GM21825 (cell line): ENCODE measurements at regions not wholly inside any gene's neighbourhood (a gene's known extent, or its start where the extent isn't known, plus 50 kb on each side); places are given as distances from the start of the nearest gene placed in this dataset.
"Not testable (repeated sequence)": the region's sequence is repeated elsewhere in the genome, so short reads cannot be mapped to it uniquely, and the experiment has no call there.

Experiments
- ATAC-seq: cut with Tn5 transposase; IDR thresholded peaks from one replicate; pipeline ENCODE4 v1.9.1; 2021; ENCODE audit warnings: mild to moderate bottlenecking, moderate library complexity; ENCODE audit not compliant: unreplicated experiment

DNA sequence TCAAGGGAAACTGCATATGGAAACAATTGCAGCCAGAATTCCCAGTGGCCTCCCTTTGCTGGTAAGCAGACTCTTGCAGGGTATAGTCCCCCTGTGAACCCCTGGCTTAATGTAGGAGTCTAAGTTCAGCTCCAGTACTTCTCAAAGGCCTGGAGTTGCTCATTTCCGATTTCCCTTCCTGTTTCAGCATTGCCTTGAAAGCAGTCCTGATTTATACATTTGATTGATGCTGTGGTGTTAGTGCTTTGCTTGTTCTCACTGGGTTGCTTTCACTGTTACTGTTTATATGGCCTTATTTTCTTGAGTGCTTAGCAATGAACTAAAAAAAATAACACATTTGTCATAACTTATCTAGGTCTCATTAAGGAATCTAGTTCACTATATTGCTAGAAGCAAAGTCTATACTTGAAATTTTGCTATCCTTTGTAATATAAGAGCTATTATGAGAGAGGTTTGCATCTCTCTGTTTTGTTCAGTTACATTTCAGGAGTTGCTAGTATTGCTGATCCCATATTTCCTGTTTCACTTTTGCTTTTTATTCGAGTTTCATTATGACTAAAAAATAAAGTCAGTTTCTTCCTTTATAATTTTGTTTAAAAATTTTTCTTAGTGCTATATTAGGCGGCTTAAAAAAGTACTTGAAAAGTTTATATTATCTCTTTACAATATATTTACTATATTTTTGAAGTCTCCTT, 122.4 kb upstream of the NMUR2 start:
- peak; percentile 79 for ATAC-seq

DNA sequence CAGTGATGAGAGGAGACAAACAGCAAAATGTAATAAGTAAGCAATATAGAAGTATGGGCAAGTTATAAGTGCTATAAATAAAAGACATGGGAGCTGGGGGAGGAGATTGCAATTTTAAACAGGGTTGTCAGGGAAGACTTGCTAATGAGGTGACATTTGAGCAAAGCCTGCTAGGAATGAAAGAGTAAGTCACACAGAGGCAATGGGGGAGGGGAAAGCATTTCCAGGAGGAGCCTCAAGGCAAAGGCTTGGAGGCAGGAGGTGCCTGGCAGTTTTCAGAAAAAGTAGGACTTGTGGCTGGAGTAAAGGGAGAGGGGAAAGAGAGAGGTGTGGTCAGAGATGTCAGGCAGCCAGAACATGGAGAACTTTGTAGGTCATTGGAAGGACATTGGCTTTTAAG, 124.4 kb upstream of the NMUR2 start:
- ATAC-seq = no peak

DNA sequence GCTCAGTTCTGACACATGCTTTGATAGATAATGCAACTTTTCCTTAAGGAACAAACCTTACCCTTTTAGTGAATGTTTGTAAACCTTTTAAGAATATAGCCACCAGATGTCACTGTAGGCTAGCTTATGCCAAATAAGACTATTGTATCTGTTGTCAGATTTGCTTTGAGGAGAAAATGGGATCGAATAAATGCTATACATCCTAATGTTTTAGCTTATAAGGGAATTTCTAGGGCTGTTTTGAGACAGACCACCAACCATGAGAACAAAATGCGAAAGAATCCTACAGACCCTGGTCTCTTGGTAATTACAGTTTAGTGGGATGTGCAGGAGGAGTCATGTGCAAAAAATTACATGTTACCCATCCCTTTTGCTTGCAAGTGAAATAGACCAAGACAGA, 127.6 kb upstream of the NMUR2 start:
- ATAC-seq = no peak

DNA sequence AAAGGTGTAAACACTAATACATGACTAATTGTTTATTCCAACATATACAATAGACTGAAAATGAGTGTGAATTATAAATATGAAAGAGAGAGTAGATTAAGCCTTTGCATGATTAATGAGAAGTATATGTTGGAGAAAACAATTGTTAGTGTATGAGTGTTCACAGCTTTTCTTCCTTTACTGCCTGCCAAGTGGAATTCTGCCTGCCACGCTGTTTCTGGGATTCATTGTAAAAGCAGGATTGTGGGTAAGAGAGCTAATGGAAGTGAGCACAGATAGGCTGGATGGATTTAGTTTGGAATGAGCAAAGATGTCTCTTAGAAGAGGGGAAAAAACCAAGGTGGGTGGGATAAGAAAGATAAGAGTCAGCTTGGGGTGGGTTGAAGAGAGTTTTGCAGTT, 129.6 kb upstream of the NMUR2 start:
- no peak for ATAC-seq

DNA sequence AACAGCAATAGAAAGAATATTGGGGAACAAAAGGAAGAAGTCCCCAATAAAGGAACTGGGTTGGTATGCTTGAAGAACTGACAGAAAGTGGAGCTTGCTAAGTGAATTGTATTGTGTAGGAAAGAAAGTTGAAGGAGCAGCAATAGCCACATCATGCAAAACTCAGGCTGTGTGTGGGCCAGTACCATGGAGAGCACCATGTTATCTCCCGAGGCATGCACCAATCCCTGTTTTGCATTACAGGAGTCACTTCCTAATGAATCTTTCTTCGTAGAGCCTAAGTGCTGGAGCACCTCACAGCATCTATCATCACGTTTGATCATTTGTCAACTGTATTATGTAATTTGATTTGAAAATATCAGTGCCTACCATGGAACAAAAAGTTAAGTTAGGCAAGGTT, 137.7 kb upstream of the NMUR2 start:
- ATAC-seq = no peak

DNA sequence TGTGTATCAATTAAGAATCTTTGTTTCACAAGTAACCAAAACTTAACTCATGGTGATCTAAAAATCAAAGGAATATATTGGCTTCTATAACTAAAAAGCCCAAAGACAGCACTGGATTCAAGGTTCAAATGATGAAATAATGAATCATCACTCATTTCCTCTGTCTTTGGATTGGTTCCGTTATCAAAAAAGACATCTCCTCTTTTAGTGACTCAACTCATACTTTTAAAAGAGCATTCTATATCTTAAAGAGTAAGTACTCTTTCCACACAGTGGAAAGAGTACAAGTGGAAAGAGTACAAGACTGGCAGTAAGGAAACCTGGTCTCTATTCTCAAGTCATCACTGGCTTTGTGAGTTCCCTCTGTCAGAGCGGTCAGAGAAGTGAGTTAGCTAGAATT, 141.4 kb upstream of the NMUR2 start:
- ATAC-seq = no peak

DNA sequence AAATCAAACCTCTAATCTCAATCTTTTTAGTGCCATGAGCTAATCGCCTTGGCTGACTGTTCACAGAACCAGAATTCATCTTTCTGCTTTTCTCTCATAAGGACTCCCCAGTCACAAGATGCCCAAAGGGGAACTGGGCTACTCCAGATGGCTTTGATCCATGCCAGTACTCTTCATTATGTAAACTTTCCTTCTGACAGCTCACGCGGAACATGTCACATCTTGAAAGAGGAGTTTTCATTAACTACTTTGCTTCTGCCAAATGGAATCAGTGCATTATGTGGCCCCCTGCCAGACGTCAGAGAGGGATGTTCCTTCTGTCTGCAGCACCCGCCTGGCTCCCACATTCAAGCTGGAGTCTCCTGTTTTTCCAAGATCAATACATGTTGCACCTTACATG, 142.1 kb upstream of the NMUR2 start:
- no peak for ATAC-seq

DNA sequence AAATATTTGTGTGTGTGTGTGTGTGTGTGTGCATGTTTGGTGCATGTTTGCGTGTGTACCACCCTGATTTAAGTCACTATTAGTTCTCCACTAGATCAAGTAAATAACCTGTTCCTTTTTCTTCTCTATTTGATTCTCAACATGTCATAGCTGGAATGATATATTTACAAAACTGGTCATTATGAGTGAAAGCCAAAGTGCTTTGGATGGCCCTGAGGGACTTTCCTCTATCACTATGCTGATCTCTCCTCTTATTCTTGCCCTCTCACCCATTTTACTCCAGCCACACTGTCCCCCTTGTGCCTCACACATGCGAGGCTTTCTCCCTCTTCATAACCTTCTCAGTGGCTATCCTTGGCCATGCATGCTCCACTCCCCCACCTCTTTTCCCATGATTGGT, 144.6 kb upstream of the NMUR2 start:
- no peak for ATAC-seq

DNA sequence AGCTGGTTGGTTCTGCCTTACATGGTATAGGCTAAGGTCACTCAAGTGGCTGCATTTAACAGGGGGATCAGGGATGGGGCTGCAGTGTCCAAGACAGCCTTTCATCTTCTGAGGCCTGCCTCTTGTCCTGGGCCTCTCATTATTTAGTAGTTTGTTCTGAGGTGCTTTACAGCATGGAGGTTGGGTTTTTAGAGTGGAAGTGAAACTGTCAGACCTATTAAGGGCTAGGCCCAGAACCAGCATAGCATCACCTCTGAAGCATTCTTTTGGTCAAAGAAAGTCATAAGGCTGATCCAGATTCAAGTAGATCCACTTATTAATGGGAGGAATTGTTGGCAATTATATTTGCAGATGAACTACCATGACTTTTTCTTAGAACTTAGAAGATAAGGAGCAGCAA, 146.0 kb upstream of the NMUR2 start:
- ATAC-seq = no peak

DNA sequence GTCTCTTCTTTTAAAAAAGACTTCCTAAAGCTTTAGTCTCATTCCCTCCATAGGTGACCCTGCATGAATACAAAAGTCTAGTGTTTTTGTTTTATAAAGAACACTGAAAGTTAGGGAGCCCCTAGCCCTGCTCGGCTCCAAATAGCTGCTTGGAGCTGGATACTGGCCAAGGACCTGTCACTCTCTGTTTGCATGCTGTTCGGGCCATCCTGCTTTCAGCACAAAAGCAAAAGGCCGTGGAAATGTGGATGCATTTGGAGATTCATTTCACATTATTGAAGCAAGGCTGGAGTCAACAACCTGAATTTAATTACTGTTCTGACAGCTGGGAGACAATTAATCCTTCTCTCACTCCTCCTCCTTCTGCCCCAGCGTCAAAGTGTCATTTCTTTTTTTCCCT, 151.7 kb upstream of the NMUR2 start:
- ATAC-seq = no peak

DNA sequence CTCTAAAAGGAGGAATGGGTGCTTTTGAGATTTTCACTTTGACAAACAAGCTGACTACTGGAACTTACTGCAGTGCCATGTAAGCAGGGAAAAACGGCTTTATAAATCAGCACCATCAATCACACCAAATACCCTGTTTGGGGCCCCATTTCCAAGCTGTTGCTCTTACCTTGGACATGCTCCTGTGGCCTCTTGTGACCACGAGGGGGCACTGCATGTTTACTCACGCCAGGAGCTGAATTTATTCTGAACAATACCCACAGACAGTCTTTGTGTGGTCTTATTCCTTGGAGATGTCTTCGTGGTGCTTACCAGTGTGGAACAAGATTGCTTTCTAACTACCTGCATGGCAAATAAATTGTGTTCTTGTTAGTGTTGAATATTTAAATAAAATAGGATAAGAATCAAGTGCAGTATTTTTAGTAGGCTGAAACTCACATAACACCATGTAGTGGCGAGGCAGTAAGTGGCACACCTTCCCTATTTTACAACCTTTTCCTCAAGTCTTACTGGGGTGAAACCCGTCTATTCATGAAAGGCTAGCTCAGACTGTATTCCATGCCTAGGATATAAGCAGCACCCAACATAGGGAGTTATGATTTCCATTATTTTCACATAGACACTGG, 155.5 kb upstream of the NMUR2 start:
- no peak for ATAC-seq

DNA sequence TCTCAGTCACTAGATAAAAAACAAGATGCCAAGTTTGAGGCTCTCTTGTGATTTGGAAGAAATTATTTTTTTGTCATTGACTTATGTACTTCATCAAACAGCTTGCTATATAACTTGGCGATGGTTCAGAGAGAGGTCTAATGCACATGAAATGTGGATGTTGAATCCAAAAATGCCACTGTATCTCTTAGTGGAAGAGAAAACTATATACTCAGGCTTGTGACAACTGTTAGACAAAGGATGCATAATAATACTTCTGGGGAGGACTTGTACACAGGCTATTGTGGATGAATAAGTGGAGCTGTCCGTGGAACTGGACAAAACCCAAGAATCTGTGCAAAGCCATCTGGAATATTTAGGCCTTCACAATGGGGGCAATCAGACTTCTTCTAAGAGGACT, 162.9 kb upstream of the NMUR2 start:
- ATAC-seq = no peak

DNA sequence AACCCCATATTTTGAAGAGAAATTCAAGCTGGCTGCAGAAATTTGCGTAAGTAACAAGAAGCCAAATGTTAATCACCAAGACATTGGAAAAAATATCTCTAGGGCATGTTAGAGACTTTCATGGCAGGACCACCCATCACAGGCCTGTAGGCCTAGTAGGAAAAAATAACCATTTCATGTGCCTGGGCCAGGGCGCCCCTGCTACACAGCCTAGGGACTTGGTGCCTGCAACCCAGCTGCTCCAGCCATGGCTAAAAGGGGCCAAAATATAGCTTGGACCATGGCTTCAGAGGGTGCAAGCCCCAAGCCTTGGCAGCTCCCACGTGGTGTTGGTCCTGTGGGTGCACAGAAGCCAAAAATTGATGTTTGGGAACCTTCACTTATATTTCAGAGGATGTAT, 167.7 kb upstream of the NMUR2 start:
- no peak for ATAC-seq

DNA sequence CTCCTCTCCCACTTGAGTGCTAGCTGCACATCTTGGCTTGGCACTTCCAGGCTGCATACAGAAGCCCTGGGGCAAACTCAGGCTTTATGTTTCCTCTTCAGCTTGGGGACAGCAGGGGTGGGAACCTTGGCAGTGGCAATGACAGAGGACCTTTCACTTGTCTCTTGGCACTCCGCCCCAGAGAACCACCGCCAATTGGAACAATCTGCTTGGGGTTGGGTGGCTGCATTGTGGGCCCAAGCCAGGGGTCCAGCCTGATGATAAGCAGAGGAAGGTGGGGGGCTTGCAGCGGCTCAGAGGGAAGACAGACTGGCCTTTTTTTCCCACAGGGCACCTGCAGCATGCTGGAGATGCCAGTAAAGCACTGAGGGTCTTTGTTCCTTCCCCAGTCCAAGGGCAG, 179.0 kb upstream of the NMUR2 start:
- ATAC-seq = no peak

DNA sequence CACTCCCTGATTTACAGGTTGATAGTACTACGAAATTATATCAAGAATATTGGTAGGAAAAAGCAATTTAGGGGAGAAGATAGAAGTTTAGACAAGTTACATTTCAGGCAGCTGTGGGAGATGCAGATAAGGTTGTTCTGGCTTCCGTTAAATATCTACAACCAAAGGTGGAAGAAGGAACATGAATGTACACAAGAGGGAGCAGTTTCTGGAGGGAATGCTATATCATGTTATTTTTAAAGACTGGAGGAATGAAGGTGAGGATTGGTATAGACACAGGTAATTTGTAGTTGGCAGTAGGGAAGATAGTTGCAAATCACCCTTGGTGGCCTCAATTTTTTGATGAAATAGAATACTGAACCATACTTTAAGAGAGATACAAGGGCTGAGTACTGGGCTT, 187.3 kb upstream of the NMUR2 start:
- ATAC-seq = no peak

DNA sequence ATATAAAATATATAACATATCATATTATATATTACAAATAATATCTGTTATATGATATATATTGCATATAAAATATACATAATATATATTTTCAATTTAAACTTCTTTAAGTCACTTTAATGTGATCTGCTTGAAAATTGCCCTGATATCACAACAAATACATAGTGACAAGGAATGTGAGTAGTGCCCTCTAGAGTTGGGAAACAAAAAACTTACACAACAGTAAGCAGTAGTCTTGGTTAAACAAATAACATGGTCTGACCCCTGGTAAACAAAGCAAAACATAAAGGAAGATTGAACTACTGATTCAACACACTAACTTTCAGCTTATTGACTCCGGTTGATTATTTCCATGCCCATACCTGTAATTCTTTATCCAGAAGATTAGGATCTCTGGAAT, 188.3 kb upstream of the NMUR2 start:
- ATAC-seq = no peak

DNA sequence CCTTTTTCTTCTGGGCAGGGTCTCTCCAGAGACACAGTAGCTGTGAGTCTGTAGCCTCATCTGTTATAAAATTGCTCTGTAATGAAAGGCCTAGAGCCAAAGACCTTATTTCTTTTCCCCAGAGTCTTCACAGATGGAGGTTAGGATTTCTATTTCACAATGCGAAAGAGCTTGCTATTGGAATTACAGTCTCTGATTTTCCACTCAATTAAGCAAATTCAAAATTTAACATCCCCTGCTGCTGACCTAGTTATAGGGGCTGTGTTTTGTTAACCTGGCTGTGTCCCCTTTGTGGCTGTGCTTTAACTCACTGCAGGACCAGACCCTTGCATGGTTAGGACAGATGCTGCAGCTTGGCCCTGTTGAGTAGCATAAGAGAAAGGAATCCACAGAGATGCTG, 190.3 kb upstream of the NMUR2 start:
- ATAC-seq = no peak

DNA sequence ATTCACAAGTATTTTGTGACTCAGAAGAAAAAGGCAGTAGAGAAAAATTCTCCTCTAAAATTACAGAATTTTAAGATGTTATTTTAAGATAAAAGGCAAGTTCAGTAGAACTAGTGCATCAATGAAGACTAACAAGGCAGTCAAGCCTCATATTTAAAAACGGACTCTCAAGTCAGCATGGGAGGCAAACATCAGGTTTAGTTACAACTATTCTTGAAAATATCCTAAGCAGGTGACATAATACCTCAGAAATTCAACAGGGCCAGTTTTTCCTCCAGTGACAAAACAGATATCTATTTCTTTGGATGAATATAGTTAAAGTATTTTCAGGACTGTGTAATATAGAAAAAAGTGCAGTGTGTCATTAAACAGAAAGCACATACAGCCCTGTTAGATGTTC, 194.0 kb upstream of the NMUR2 start:
- ATAC-seq = no peak

DNA sequence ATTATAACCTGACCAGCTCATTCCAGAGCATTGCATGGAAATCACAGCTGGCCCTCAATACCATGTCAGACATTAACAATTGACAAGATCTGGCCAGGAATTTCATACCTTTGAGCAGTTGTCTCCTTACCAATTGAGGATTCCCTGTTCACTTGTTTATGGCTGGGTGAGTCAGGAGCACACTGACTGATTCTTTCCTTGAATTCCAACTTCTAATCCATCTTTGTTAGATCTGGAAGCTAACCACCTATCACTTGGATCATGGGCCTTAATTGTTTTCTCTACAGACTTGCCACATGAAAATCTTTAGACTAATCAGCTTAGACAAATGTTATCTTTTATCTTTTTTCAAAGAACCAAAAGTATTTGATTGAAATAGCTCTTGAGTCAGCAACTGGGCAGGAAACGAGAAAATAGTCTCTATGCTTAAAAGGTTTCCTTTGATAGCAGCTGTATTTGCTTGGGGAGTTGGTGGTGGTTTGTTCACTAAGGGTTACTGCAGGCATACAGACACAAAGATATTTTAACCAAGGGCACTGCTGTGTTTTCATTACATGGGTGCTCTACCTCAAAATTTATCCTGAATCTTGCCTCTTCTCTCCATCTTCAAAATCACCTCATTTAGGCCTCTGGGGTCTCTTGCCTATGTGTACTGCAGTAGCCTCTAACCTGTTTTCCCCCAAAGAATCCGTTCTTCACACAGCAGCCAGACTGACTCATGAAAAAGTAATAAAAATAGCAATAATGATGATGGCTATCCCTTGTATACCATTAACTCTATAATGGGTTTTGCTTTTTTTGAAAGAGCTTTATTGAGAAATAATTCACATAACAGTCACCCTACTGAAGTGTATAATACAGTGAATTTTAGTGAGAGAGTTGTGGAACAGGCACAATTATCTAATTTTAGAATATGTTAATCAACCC, 197.0 kb upstream of the NMUR2 start:
- ATAC-seq = no peak

DNA sequence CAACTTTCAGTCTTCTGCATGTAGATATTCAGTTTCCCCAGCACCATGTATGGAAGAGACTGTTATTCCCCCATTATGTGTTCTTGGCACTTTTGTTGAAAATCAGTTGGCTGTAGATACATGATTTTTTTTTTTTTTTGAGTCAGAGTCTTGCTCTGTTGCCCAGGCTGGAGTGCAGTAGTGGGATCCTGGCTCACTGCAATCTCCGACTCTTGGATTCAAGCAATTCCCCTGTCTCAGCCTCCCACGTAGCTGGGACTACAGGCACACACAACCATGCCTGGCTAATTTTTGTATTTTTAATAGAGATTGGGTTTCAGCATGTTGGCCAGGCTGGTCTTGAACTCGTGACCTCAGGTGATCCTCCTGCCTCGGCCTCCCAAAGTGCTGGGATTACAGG, 201.0 kb upstream of the NMUR2 start:
- not testable (repeated sequence) for ATAC-seq

DNA sequence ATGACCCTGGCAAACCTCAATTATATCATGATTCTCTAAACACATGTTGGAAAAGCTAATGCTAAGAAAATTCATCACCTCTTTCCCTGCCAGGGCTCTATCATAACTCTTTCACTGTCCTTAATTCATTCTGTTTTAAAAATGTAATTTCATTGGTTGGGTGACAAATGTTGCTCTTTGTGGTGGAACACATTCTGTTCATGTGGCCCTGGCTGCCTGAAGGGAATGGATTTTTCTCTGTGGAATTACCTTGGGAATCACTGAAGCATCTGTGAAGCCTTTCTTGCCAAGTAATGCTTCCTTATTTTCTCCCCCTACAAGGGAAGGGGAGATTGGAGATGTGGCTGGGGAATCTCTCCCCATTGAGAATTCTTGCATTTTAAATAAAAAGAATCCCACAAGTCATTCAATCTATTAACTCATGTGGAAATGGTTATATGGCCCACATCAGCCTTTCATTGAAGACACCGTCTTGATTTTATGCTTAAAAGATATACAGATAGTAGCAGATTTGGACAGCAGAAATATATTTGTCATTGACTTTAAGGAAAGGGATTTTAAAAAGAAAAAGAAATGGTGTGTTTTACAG, 201.8 kb upstream of the NMUR2 start:
- no peak for ATAC-seq
